ENCODE measurements at regions not wholly inside any gene's neighbourhood (a gene's known extent, or its start where the extent isn't known, plus 50 kb on each side); places are given as distances from the start of the nearest gene placed in this dataset.

DNA sequence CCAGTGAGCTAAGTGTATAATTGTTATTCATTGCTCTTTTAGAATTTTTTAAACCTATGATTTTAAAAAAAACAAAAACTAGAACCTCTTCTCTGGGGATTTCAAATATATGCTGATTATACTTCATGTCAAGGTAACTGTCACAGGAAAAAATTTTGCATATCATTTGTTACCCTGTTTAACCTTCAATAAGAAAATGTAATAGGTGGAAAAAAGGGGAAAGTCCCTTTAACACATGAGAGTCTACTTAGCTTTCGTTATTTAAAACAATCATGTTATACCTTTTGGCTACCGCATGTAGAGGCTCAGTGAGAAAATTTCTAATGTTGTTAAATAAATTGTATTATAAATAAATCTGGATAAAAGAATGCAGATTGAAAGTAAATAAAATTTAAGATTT, 190.1 kb upstream of the AKR1E2 start:
- Mint-ChIP-seq H3K27me3 (ENCODE audit: low read depth) (no peaks in the 10 kb centered on the region), H3K4me1 (peaks cover 13% of the 10 kb centered on the region), H3K27ac (no peak overlapping the region), H3K4me3 (no peak overlapping the region), H3K9me3 (no peaks in the 10 kb centered on the region), H3K36me3 (no peaks in the 10 kb centered on the region)
- DNase-seq (ENCODE audit: low spot score) (no peak), ATAC-seq (no peak)
- CTCF ChIA-PET, result no interaction called here
- TF ChIP-seq, protein P1, sequence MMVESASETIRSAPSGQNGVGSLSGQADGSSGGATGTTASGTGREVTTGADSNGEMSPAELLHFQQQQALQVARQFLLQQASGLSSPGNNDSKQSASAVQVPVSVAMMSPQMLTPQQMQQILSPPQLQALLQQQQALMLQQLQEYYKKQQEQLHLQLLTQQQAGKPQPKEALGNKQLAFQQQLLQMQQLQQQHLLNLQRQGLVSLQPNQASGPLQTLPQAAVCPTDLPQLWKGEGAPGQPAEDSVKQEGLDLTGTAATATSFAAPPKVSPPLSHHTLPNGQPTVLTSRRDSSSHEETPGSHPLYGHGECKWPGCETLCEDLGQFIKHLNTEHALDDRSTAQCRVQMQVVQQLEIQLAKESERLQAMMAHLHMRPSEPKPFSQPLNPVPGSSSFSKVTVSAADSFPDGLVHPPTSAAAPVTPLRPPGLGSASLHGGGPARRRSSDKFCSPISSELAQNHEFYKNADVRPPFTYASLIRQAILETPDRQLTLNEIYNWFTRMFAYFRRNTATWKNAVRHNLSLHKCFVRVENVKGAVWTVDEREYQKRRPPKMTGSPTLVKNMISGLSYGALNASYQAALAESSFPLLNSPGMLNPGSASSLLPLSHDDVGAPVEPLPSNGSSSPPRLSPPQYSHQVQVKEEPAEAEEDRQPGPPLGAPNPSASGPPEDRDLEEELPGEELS (CRISPR knock-in tag; IDR thresholded peaks at IDR 0.05), result no peak
- TF ChIP-seq FOXJ3 (CRISPR knock-in tag; IDR thresholded peaks at IDR 0.05; ENCODE audit: borderline replicate concordance) (no peak), ZNF219 (CRISPR knock-in tag; IDR thresholded peaks at IDR 0.05; ENCODE audit: borderline replicate concordance) (no peak), SP1 (CRISPR knock-in tag; conservative IDR thresholded peaks at IDR 0.05) (no peak), RORB (CRISPR knock-in tag; IDR thresholded peaks at IDR 0.05) (no peak), ZNF423 (CRISPR knock-in tag; IDR thresholded peaks at IDR 0.05) (no peak)
- TF ChIP-seq, protein P2, sequence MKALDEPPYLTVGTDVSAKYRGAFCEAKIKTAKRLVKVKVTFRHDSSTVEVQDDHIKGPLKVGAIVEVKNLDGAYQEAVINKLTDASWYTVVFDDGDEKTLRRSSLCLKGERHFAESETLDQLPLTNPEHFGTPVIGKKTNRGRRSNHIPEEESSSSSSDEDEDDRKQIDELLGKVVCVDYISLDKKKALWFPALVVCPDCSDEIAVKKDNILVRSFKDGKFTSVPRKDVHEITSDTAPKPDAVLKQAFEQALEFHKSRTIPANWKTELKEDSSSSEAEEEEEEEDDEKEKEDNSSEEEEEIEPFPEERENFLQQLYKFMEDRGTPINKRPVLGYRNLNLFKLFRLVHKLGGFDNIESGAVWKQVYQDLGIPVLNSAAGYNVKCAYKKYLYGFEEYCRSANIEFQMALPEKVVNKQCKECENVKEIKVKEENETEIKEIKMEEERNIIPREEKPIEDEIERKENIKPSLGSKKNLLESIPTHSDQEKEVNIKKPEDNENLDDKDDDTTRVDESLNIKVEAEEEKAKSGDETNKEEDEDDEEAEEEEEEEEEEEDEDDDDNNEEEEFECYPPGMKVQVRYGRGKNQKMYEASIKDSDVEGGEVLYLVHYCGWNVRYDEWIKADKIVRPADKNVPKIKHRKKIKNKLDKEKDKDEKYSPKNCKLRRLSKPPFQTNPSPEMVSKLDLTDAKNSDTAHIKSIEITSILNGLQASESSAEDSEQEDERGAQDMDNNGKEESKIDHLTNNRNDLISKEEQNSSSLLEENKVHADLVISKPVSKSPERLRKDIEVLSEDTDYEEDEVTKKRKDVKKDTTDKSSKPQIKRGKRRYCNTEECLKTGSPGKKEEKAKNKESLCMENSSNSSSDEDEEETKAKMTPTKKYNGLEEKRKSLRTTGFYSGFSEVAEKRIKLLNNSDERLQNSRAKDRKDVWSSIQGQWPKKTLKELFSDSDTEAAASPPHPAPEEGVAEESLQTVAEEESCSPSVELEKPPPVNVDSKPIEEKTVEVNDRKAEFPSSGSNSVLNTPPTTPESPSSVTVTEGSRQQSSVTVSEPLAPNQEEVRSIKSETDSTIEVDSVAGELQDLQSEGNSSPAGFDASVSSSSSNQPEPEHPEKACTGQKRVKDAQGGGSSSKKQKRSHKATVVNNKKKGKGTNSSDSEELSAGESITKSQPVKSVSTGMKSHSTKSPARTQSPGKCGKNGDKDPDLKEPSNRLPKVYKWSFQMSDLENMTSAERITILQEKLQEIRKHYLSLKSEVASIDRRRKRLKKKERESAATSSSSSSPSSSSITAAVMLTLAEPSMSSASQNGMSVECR (CRISPR knock-in tag; IDR thresholded peaks at IDR 0.05; ENCODE audit: borderline replicate concordance), result no peak
- POLR2A ChIA-PET, result no interaction called here

DNA sequence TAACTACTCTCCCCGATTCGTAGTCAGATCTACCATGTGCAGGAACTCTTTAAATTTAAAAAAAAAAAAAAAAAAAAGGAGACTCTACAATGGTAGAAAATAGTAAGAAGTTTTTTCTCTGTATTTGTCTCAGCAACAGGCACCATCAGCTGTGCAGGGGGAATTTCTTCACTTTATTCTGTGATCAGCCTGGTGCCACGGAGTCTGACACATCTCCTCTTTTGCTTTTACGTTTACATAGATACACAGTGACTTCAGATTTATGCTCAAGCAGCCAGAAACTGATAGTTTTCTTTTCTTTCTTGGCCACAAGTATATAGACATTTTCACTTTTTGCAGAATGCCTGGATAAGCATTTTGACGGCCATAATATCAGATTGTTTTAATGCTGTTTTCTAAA, 190.6 kb upstream of the AKR1E2 start:
- Mint-ChIP-seq H3K4me3 (no peak overlapping the region), H3K27ac (no peak overlapping the region), H3K36me3 (no peaks in the 10 kb centered on the region), H3K4me1 (peaks cover 13% of the 10 kb centered on the region), H3K9me3 (no peaks in the 10 kb centered on the region), H3K27me3 (ENCODE audit: low read depth) (no peaks in the 10 kb centered on the region)
- CTCF ChIA-PET, result interaction anchor here (0.6 kb wide), 1 partner anchor 83 kb away, joined by 5 read pairs; no protein-coding TSS in a partner anchor
- no peak for ATAC-seq
- TF ChIP-seq MYBL2 (CRISPR knock-in tag; IDR thresholded peaks at IDR 0.05), result no peak
- no peak for TF ChIP-seq ZNF263 (CRISPR knock-in tag; IDR thresholded peaks at IDR 0.05; ENCODE audit: low read depth)
- DNase-seq (ENCODE audit: low spot score), result no peak
- POLR2A ChIA-PET, result interaction anchor here (0.6 kb wide), 1 partner anchor 215 kb away, joined by 3 read pairs; no protein-coding TSS in a partner anchor

DNA sequence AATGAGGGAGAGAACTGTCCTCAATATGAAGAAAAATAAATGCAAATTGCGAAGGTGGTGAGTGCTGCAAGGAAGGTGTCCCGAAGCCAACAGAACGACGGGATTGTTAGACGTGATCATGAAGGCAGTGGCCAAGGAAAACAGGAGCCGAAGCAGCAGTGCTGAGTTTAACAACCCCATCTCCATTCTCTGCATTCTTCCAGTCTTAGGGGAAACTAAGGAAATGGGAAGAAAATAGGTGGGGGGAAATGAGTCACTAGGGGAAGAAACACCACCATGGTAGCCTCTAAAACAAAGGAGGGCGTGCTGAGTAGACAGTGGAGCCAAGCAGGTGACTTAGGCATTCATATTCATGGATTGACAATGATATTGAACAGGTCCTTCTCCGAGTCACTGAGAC, 192.2 kb upstream of the AKR1E2 start:
- Mint-ChIP-seq H3K27me3 (ENCODE audit: low read depth) (no peaks in the 10 kb centered on the region), H3K36me3 (no peaks in the 10 kb centered on the region), H3K4me1 (peaks cover 13% of the 10 kb centered on the region), H3K9me3 (no peaks in the 10 kb centered on the region), H3K27ac (no peak overlapping the region), H3K4me3 (no peak overlapping the region)
- POLR2A ChIA-PET, result no interaction called here
- ATAC-seq (no peak), DNase-seq (ENCODE audit: low spot score) (no peak)
- CTCF ChIA-PET, result no interaction called here
- TF ChIP-seq MYBL2 (CRISPR knock-in tag; IDR thresholded peaks at IDR 0.05), result no peak
- TF ChIP-seq TCF7 (CRISPR knock-in tag; IDR thresholded peaks at IDR 0.05; ENCODE audit: low read depth), result no peak
- no peak for TF ChIP-seq ZBTB21 (CRISPR knock-in tag; IDR thresholded peaks at IDR 0.05; ENCODE audit: borderline replicate concordance)
- TF ChIP-seq NFATC4 (CRISPR knock-in tag; IDR thresholded peaks at IDR 0.05), result no peak
- TF ChIP-seq, protein P3, sequence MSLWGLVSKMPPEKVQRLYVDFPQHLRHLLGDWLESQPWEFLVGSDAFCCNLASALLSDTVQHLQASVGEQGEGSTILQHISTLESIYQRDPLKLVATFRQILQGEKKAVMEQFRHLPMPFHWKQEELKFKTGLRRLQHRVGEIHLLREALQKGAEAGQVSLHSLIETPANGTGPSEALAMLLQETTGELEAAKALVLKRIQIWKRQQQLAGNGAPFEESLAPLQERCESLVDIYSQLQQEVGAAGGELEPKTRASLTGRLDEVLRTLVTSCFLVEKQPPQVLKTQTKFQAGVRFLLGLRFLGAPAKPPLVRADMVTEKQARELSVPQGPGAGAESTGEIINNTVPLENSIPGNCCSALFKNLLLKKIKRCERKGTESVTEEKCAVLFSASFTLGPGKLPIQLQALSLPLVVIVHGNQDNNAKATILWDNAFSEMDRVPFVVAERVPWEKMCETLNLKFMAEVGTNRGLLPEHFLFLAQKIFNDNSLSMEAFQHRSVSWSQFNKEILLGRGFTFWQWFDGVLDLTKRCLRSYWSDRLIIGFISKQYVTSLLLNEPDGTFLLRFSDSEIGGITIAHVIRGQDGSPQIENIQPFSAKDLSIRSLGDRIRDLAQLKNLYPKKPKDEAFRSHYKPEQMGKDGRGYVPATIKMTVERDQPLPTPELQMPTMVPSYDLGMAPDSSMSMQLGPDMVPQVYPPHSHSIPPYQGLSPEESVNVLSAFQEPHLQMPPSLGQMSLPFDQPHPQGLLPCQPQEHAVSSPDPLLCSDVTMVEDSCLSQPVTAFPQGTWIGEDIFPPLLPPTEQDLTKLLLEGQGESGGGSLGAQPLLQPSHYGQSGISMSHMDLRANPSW (CRISPR knock-in tag; conservative IDR thresholded peaks at IDR 0.05; ENCODE audit: low read depth), result no peak
- TF ChIP-seq, protein P4, sequence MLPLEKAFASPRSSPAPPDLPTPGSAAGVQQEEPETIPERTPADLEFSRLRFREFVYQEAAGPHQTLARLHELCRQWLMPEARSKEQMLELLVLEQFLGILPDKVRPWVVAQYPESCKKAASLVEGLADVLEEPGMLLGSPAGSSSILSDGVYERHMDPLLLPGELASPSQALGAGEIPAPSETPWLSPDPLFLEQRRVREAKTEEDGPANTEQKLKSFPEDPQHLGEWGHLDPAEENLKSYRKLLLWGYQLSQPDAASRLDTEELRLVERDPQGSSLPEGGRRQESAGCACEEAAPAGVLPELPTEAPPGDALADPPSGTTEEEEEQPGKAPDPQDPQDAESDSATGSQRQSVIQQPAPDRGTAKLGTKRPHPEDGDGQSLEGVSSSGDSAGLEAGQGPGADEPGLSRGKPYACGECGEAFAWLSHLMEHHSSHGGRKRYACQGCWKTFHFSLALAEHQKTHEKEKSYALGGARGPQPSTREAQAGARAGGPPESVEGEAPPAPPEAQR (CRISPR knock-in tag; IDR thresholded peaks at IDR 0.05), result no peak
- TF ChIP-seq MXD4 (CRISPR knock-in tag; IDR thresholded peaks at IDR 0.05; ENCODE audit: borderline replicate concordance), result no peak
- TF ChIP-seq TEAD4 (CRISPR knock-in tag; IDR thresholded peaks at IDR 0.05), result no peak
- TF ChIP-seq ZNF396 (CRISPR knock-in tag; IDR thresholded peaks at IDR 0.05; ENCODE audit: borderline replicate concordance), result no peak
- TF ChIP-seq ZNF317 (CRISPR knock-in tag; IDR thresholded peaks at IDR 0.05; ENCODE audit: borderline replicate concordance, low read depth), result no peak
- TF ChIP-seq, protein P5, sequence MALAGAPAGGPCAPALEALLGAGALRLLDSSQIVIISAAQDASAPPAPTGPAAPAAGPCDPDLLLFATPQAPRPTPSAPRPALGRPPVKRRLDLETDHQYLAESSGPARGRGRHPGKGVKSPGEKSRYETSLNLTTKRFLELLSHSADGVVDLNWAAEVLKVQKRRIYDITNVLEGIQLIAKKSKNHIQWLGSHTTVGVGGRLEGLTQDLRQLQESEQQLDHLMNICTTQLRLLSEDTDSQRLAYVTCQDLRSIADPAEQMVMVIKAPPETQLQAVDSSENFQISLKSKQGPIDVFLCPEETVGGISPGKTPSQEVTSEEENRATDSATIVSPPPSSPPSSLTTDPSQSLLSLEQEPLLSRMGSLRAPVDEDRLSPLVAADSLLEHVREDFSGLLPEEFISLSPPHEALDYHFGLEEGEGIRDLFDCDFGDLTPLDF (CRISPR knock-in tag; IDR thresholded peaks at IDR 0.05), result no peak
- no peak for TF ChIP-seq GABPB1 (CRISPR knock-in tag; IDR thresholded peaks at IDR 0.05)
- TF ChIP-seq TP53 (CRISPR knock-in tag; IDR thresholded peaks at IDR 0.05), result no peak
- no peak for TF ChIP-seq JUN (CRISPR knock-in tag; IDR thresholded peaks at IDR 0.05)
